ENCODE measurements at regions not wholly inside any gene's neighbourhood (a gene's known extent, or its start where the extent isn't known, plus 50 kb on each side); places are given as distances from the start of the nearest gene placed in this dataset.

DNA sequence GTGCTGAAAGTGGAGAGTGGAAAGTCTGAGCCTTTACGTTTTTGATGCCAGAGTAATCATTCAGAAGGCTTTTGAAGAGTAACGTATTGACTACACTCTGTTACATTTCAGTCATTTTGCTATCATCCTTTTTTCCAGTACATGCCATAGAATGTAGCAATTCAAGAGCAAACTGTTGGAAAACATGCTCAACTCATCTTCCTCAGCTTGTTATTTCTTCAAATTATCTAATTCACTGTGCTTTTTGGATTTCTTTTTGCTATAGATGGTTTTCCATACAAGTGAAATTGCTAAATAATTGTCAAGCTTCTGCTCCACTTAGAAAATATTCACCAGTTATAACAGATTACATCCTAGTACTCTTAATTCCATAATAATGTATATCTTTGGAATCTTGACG, 129.9 kb upstream of the CLEC14A start:
- DNase-seq (ENCODE audit: low read depth): no peak
- Histone ChIP-seq H3K27me3 (ENCODE audit: insufficient read depth, low read length) (no peaks in the 10 kb centered on the region), H3K9me3 (ENCODE audit: insufficient read depth, low read depth, low read length) (no peaks in the 10 kb centered on the region), H3K4me2 (ENCODE audit: low read length) (no peak overlapping the region), H4K20me1 (ENCODE audit: insufficient read depth, low read length) (no peaks in the 10 kb centered on the region), H3K36me3 (ENCODE audit: insufficient read depth, low read length) (no peaks in the 10 kb centered on the region), H3K27ac (ENCODE audit: low read depth, low read length) (no peak overlapping the region), H3K4me1 (ENCODE audit: insufficient read depth, low read length) (no peaks in the 10 kb centered on the region), H3K79me2 (ENCODE audit: insufficient read depth, low read length) (no peaks in the 10 kb centered on the region), H3K9ac (ENCODE audit: low read length) (no peak overlapping the region), H3K4me3 (ENCODE audit: insufficient read depth, low read depth, low read length) (no peak overlapping the region), H2AFZ (ENCODE audit: low read depth, low read length) (no peak overlapping the region)
- Mint-ChIP-seq H3K27ac (ENCODE audit: unreplicated experiment) (no peak overlapping the region), H3K4me3 (ENCODE audit: unreplicated experiment) (no peak overlapping the region), H3K27me3 (ENCODE audit: low read depth, unreplicated experiment) (no peaks in the 10 kb centered on the region), H3K9me3 (ENCODE audit: unreplicated experiment) (peaks cover 1% of the 10 kb centered on the region), H3K4me1 (ENCODE audit: low read depth, unreplicated experiment) (no peaks in the 10 kb centered on the region), H3K36me3 (ENCODE audit: low read depth, unreplicated experiment) (no peaks in the 10 kb centered on the region)
- no peak for TF ChIP-seq EZH2 (IDR thresholded peaks at IDR 0.05; ENCODE audit: insufficient read depth, low read length)
- TF ChIP-seq, protein P1, sequence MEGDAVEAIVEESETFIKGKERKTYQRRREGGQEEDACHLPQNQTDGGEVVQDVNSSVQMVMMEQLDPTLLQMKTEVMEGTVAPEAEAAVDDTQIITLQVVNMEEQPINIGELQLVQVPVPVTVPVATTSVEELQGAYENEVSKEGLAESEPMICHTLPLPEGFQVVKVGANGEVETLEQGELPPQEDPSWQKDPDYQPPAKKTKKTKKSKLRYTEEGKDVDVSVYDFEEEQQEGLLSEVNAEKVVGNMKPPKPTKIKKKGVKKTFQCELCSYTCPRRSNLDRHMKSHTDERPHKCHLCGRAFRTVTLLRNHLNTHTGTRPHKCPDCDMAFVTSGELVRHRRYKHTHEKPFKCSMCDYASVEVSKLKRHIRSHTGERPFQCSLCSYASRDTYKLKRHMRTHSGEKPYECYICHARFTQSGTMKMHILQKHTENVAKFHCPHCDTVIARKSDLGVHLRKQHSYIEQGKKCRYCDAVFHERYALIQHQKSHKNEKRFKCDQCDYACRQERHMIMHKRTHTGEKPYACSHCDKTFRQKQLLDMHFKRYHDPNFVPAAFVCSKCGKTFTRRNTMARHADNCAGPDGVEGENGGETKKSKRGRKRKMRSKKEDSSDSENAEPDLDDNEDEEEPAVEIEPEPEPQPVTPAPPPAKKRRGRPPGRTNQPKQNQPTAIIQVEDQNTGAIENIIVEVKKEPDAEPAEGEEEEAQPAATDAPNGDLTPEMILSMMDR (IDR thresholded peaks at IDR 0.05; ENCODE audit: insufficient read depth, low read depth, low read length): no peak
- no peak for FAIRE-seq

DNA sequence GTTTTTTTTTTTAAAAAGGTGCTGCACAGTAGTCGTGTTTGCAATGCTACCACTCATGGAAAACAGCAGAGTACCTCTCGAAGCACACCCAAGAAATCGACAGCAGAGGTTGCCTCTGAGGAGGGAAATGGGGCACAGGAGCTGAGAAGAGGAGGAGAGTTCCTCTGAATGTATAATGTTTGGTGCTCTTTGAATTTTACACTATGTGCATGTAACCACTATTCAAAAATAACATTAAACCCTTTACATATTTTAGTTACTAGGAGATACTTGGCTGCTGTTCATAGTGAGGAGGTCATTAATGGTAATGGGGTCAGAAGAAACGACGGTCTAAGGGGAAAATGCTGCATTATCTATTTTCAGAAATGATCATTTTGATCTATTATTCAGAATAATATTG, 129.4 kb upstream of the CLEC14A start:
- H2AFZ ChIP-seq (ENCODE audit: low read depth, low read length): no peak overlapping the region
- H3K9me3 ChIP-seq (ENCODE audit: insufficient read depth, low read depth, low read length): no peaks in the 10 kb centered on the region
- no peaks in the 10 kb centered on the region for H3K4me1 Mint-ChIP-seq (ENCODE audit: low read depth, unreplicated experiment)
- H3K27ac Mint-ChIP-seq (ENCODE audit: unreplicated experiment): no peak overlapping the region
- H3K27me3 ChIP-seq (ENCODE audit: insufficient read depth, low read length): no peaks in the 10 kb centered on the region
- no peak overlapping the region for H3K4me3 ChIP-seq (ENCODE audit: insufficient read depth, low read depth, low read length)
- DNase-seq (ENCODE audit: low read depth): no peak
- no peak overlapping the region for H3K4me2 ChIP-seq (ENCODE audit: low read length)
- no peaks in the 10 kb centered on the region for H3K36me3 Mint-ChIP-seq (ENCODE audit: low read depth, unreplicated experiment)
- H3K9me3 Mint-ChIP-seq (ENCODE audit: unreplicated experiment): peaks cover 4% of the 10 kb centered on the region
- H3K27ac ChIP-seq (ENCODE audit: low read depth, low read length): no peak overlapping the region
- no peak overlapping the region for H3K4me3 Mint-ChIP-seq (ENCODE audit: unreplicated experiment)
- no peaks in the 10 kb centered on the region for H3K79me2 ChIP-seq (ENCODE audit: insufficient read depth, low read length)
- no peaks in the 10 kb centered on the region for H3K27me3 Mint-ChIP-seq (ENCODE audit: low read depth, unreplicated experiment)
- TF ChIP-seq, protein P1 (IDR thresholded peaks at IDR 0.05; ENCODE audit: insufficient read depth, low read depth, low read length): no peak
- no peak for TF ChIP-seq EZH2 (IDR thresholded peaks at IDR 0.05; ENCODE audit: insufficient read depth, low read length)
- FAIRE-seq: no peak
- H3K36me3 ChIP-seq (ENCODE audit: insufficient read depth, low read length): no peaks in the 10 kb centered on the region
- H4K20me1 ChIP-seq (ENCODE audit: insufficient read depth, low read length): no peaks in the 10 kb centered on the region
- H3K9ac ChIP-seq (ENCODE audit: low read length): no peak overlapping the region
- no peaks in the 10 kb centered on the region for H3K4me1 ChIP-seq (ENCODE audit: insufficient read depth, low read length)

DNA sequence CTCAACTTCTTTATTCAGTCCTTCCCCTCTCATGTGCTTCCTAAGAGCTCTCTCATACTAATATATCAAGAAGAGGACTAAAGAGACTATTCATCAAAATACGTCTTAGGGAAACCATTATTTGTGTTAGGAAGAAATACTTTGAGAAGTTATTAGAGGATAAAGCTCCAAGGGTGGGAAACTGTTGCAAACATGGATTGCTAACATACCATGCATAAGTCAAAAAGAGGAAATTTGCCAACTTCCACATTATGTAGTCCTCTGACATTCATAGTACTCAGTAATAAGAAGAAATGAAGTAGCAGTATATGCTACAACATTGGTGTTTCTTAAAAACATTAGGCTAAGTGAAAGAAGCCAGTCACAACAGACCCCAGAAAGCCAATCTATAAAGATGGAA, 128.8 kb upstream of the CLEC14A start:
- H3K4me1 ChIP-seq (ENCODE audit: insufficient read depth, low read length): no peaks in the 10 kb centered on the region
- no peak overlapping the region for H3K4me3 Mint-ChIP-seq (ENCODE audit: unreplicated experiment)
- no peak overlapping the region for H3K4me3 ChIP-seq (ENCODE audit: insufficient read depth, low read depth, low read length)
- no peak overlapping the region for H3K27ac Mint-ChIP-seq (ENCODE audit: unreplicated experiment)
- H3K27me3 Mint-ChIP-seq (ENCODE audit: low read depth, unreplicated experiment): no peaks in the 10 kb centered on the region
- H3K36me3 ChIP-seq (ENCODE audit: insufficient read depth, low read length): no peaks in the 10 kb centered on the region
- no peaks in the 10 kb centered on the region for H3K4me1 Mint-ChIP-seq (ENCODE audit: low read depth, unreplicated experiment)
- H2AFZ ChIP-seq (ENCODE audit: low read depth, low read length): no peak overlapping the region
- H3K27ac ChIP-seq (ENCODE audit: low read depth, low read length): no peak overlapping the region
- H3K27me3 ChIP-seq (ENCODE audit: insufficient read depth, low read length): no peaks in the 10 kb centered on the region
- TF ChIP-seq EZH2 (IDR thresholded peaks at IDR 0.05; ENCODE audit: insufficient read depth, low read length): no peak
- TF ChIP-seq, protein P1 (IDR thresholded peaks at IDR 0.05; ENCODE audit: insufficient read depth, low read depth, low read length): no peak
- H4K20me1 ChIP-seq (ENCODE audit: insufficient read depth, low read length): no peaks in the 10 kb centered on the region
- H3K9ac ChIP-seq (ENCODE audit: low read length): no peak overlapping the region
- H3K9me3 ChIP-seq (ENCODE audit: insufficient read depth, low read depth, low read length): no peaks in the 10 kb centered on the region
- FAIRE-seq: no peak
- no peak for DNase-seq (ENCODE audit: low read depth)
- H3K36me3 Mint-ChIP-seq (ENCODE audit: low read depth, unreplicated experiment): no peaks in the 10 kb centered on the region
- H3K4me2 ChIP-seq (ENCODE audit: low read length): no peak overlapping the region
- peaks cover 6% of the 10 kb centered on the region for H3K9me3 Mint-ChIP-seq (ENCODE audit: unreplicated experiment)
- no peaks in the 10 kb centered on the region for H3K79me2 ChIP-seq (ENCODE audit: insufficient read depth, low read length)
